ENCODE measurements at regions not wholly inside any gene's neighbourhood (a gene's known extent, or its start where the extent isn't known, plus 50 kb on each side); places are given as distances from the start of the nearest gene placed in this dataset.
"Not testable (repeated sequence)": the region's sequence is repeated elsewhere in the genome, so short reads cannot be mapped to it uniquely, and the experiment has no call there.

GRCh38 chr5:66413931-66414330 lies 182.3 kb upstream of the MAST4 start:
- DNase-seq (ENCODE audit: low spot score) = no peak

GRCh38 chr5:66415208-66415607 lies 181.0 kb upstream of the MAST4 start:
- no peak for DNase-seq (ENCODE audit: low spot score)

- no peak for DNase-seq (ENCODE audit: low spot score)
These were observed 179.5 kb upstream of the MAST4 start for GRCh38 chr5:66416698-66417097.

- no peak for DNase-seq (ENCODE audit: low spot score)
These were observed 178.4 kb upstream of the MAST4 start for GRCh38 chr5:66417781-66418180.

GRCh38 chr5:66423484-66423883 lies 172.7 kb upstream of the MAST4 start:
- DNase-seq (ENCODE audit: low spot score) = no peak

- DNase-seq (ENCODE audit: low spot score) = no peak
These were observed 170.4 kb upstream of the MAST4 start for GRCh38 chr5:66425842-66426241.

GRCh38 chr5:66426259-66427138 lies 169.7 kb upstream of the MAST4 start:
- no peak for DNase-seq (ENCODE audit: low spot score)

- DNase-seq (ENCODE audit: low spot score) = no peak
These were observed 169.1 kb upstream of the MAST4 start for GRCh38 chr5:66427139-66427442.

GRCh38 chr5:66436721-66437120 lies 159.5 kb upstream of the MAST4 start:
- DNase-seq (ENCODE audit: low spot score) = no peak

GRCh38 chr5:66438087-66438486 lies 158.1 kb upstream of the MAST4 start:
- no peak for DNase-seq (ENCODE audit: low spot score)

GRCh38 chr5:66438696-66439095 lies 157.5 kb upstream of the MAST4 start:
- DNase-seq (ENCODE audit: low spot score) = no peak

- no peak for DNase-seq (ENCODE audit: low spot score)
These were observed 156.0 kb upstream of the MAST4 start for GRCh38 chr5:66440202-66440680.

- no peak for DNase-seq (ENCODE audit: low spot score)
These were observed 154.8 kb upstream of the MAST4 start for GRCh38 chr5:66441351-66441750.

- DNase-seq (ENCODE audit: low spot score) = no peak
These were observed 153.2 kb upstream of the MAST4 start for GRCh38 chr5:66442951-66443445.

GRCh38 chr5:66443462-66444130 lies 152.6 kb upstream of the MAST4 start:
- no peak for DNase-seq (ENCODE audit: low spot score)

GRCh38 chr5:66448070-66448469 lies 148.1 kb upstream of the MAST4 start:
- DNase-seq (ENCODE audit: low spot score) = not testable (repeated sequence)

GRCh38 chr5:66450237-66450636 lies 146.0 kb upstream of the MAST4 start:
- DNase-seq (ENCODE audit: low spot score) = no peak

GRCh38 chr5:66450988-66451387 lies 145.2 kb upstream of the MAST4 start:
- DNase-seq (ENCODE audit: low spot score) = no peak

GRCh38 chr5:66452109-66452508 lies 144.1 kb upstream of the MAST4 start:
- DNase-seq (ENCODE audit: low spot score) = no peak

- no peak for DNase-seq (ENCODE audit: low spot score)
These were observed 141.8 kb upstream of the MAST4 start for GRCh38 chr5:66454186-66455078.

- no peak for DNase-seq (ENCODE audit: low spot score)
These were observed 136.5 kb upstream of the MAST4 start for GRCh38 chr5:66459728-66460127.

GRCh38 chr5:66467564-66467963 lies 128.6 kb upstream of the MAST4 start:
- DNase-seq (ENCODE audit: low spot score) = no peak
